H9 (cell line): ENCODE measurements at regions not wholly inside any gene's neighbourhood (a gene's known extent, or its start where the extent isn't known, plus 50 kb on each side); places are given as distances from the start of the nearest gene placed in this dataset.

Experiments used
- DNase-seq: peaks from one replicate; pipeline ENCODE4 v3.0.0-alpha.2; 2017
- H2AFZ ChIP-seq: one replicate; pipeline ENCODE4 v1.6.1; 2013; ENCODE audit warnings: mild to moderate bottlenecking, low read length, control low read depth, moderate library complexity
- H2AK5ac ChIP-seq: 2 replicates; pipeline ENCODE4 v1.6.1; 2013; ENCODE audit warnings: low read length, control low read depth, mixed read lengths; ENCODE audit not compliant: insufficient read length
- H2BK120ac ChIP-seq: one replicate; pipeline ENCODE4 v1.6.1; 2013; ENCODE audit warnings: low read depth, mild to moderate bottlenecking, low read length, control low read depth, inconsistent platforms; ENCODE audit not compliant: poor library complexity, severe bottlenecking
- H2BK12ac ChIP-seq: 2 replicates; pipeline ENCODE4 v1.6.1; 2013; ENCODE audit warnings: low read length, control low read depth, mixed read lengths, low read depth; ENCODE audit not compliant: insufficient read length
- H2BK15ac ChIP-seq: 2 replicates; pipeline ENCODE4 v1.6.1; 2013; ENCODE audit warnings: low read depth, low read length, control low read depth
- H2BK20ac ChIP-seq: one replicate; pipeline ENCODE4 v1.6.1; 2013; ENCODE audit warnings: low read depth, mild to moderate bottlenecking, low read length, control low read depth, inconsistent platforms; ENCODE audit not compliant: poor library complexity, severe bottlenecking
- H2BK5ac ChIP-seq: 2 replicates; pipeline ENCODE4 v1.6.1; 2013; ENCODE audit warnings: low read length, control low read depth, mixed read lengths; ENCODE audit not compliant: insufficient read length
- H3K14ac ChIP-seq: 2 replicates; pipeline ENCODE4 v1.6.1; 2013; ENCODE audit warnings: low read length, control low read depth; ENCODE audit not compliant: insufficient read depth
- H3K18ac ChIP-seq: 2 replicates; pipeline ENCODE4 v1.6.1; 2013; ENCODE audit warnings: low read depth, mild to moderate bottlenecking, mixed read lengths, low read length, control low read depth; ENCODE audit not compliant: insufficient read length
- H3K23ac ChIP-seq: 2 replicates; pipeline ENCODE4 v1.6.1; 2013; ENCODE audit warnings: low read length, control low read depth, mixed read lengths, low read depth; ENCODE audit not compliant: insufficient read length
- H3K23me2 ChIP-seq: 2 replicates; pipeline ENCODE4 v1.6.1; 2013; ENCODE audit warnings: low read depth, mild to moderate bottlenecking, mixed read lengths, low read length, control low read depth; ENCODE audit not compliant: insufficient read length, poor library complexity, severe bottlenecking
- H3K27ac ChIP-seq: 2 replicates; pipeline ENCODE4 v1.5.1; 2013; ENCODE audit warnings: low read length, control low read depth, mixed read lengths, low read depth; ENCODE audit not compliant: insufficient read length
- H3K27me3 ChIP-seq: 2 replicates; pipeline ENCODE4 v1.6.1; 2013; ENCODE audit warnings: low read length, control low read depth, inconsistent platforms; ENCODE audit not compliant: insufficient read depth
- H3K4ac ChIP-seq: 2 replicates; pipeline ENCODE4 v1.6.1; 2013; ENCODE audit warnings: low read depth, mild to moderate bottlenecking, control low read depth, inconsistent platforms, low read length, moderate library complexity
- H3K4me1 ChIP-seq: 2 replicates; pipeline ENCODE4 v1.6.1; 2013; ENCODE audit warnings: low read length, control low read depth, inconsistent platforms; ENCODE audit not compliant: insufficient read depth
- H3K4me2 ChIP-seq: 2 replicates; pipeline ENCODE4 v1.6.1; 2013; ENCODE audit warnings: low read length, control low read depth, mixed read lengths; ENCODE audit not compliant: insufficient read length, insufficient read depth
- H3K56ac ChIP-seq: 2 replicates; pipeline ENCODE4 v1.6.1; 2013; ENCODE audit warnings: low read depth, mild to moderate bottlenecking, mixed read lengths, low read length, control low read depth; ENCODE audit not compliant: insufficient read length
- H3K79me1 ChIP-seq: 2 replicates; pipeline ENCODE4 v1.6.1; 2013; ENCODE audit warnings: low read depth, mild to moderate bottlenecking, moderate library complexity, low read length, control low read depth, inconsistent platforms; ENCODE audit not compliant: insufficient read depth, poor library complexity, severe bottlenecking
- H3K79me2 ChIP-seq: 2 replicates; pipeline ENCODE4 v1.6.1; 2013; ENCODE audit warnings: low read length, control low read depth, inconsistent platforms; ENCODE audit not compliant: insufficient read depth
- H3K9ac ChIP-seq: 2 replicates; pipeline ENCODE4 v1.6.1; 2013; ENCODE audit warnings: low read length, control low read depth, mixed read lengths; ENCODE audit not compliant: insufficient read length; ENCODE audit errors: extremely low read depth
- H3K9me3 ChIP-seq: one replicate; pipeline ENCODE4 v1.6.1; 2013; ENCODE audit warnings: low read depth, low read length, inconsistent platforms; ENCODE audit not compliant: control insufficient read depth
- H3T11ph ChIP-seq: one replicate; pipeline ENCODE4 v1.6.1; 2013; ENCODE audit warnings: mild to moderate bottlenecking, low read length, control low read depth, inconsistent platforms
- H4K20me1 ChIP-seq: one replicate; pipeline ENCODE4 v1.6.1; 2013; ENCODE audit not compliant: control insufficient read depth, insufficient read length, insufficient read depth
- H4K5ac ChIP-seq: 2 replicates; pipeline ENCODE4 v1.6.1; 2013; ENCODE audit warnings: low read depth, mild to moderate bottlenecking, mixed read lengths, low read length, control low read depth; ENCODE audit not compliant: insufficient read length
- H4K8ac ChIP-seq: replicated peaks from 2 replicates; pipeline ENCODE4 v1.6.1; 2013; ENCODE audit warnings: low read length, control low read depth, mixed read lengths, low read depth; ENCODE audit not compliant: insufficient read length
- H4K91ac ChIP-seq: 2 replicates; pipeline ENCODE4 v1.6.1; 2013; ENCODE audit warnings: low read depth, mild to moderate bottlenecking, moderate library complexity, mixed read lengths, low read length, control low read depth; ENCODE audit not compliant: insufficient read length
- H3K27ac Mint-ChIP-seq, 3 experiments: 2 replicates in 2 of 3; 3 replicates in 1 of 3; pipeline ENCODE4 v1.8.0; 2020 to 2021; ENCODE audit warnings: mixed read lengths in 3 of 3, mild to moderate bottlenecking in 1 of 3, moderate library complexity in 1 of 3
- H3K27me3 Mint-ChIP-seq: 2 replicates; pipeline ENCODE4 v1.8.0; 2021; ENCODE audit warnings: low read depth, mild to moderate bottlenecking, moderate library complexity, mixed read lengths
- H3K36me3 Mint-ChIP-seq, 3 experiments: 2 replicates in 2 of 3; 3 replicates in 1 of 3; pipeline ENCODE4 v1.8.0; 2020 to 2021; ENCODE audit warnings: low read depth in 3 of 3, mixed read lengths in 3 of 3; ENCODE audit not compliant: insufficient read depth in 1 of 3
- H3K4me1 Mint-ChIP-seq, 2 experiments: 2 replicates each; pipeline ENCODE4 v1.8.0; 2020; ENCODE audit warnings: mixed read lengths in 2 of 2
- H3K4me3 Mint-ChIP-seq, 2 experiments: 2 replicates in 1 of 2; 3 replicates in 1 of 2; pipeline ENCODE4 v1.8.0; 2020 to 2021; ENCODE audit warnings: mild to moderate bottlenecking in 2 of 2, mixed read lengths in 2 of 2, moderate library complexity in 1 of 2
- H3K9me3 Mint-ChIP-seq, 2 experiments: 2 replicates in 1 of 2; 3 replicates in 1 of 2; pipeline ENCODE4 v1.8.0; 2020; ENCODE audit warnings: mild to moderate bottlenecking in 2 of 2, mixed read lengths in 2 of 2, moderate library complexity in 1 of 2
- CTCF ChIP-seq: fragments of 200-600 bp; sonication (generic); conservative IDR thresholded peaks from 3 replicates; pipeline ENCODE4 v1.8.0; 2021; ENCODE audit warnings: antibody characterized with exemption, mild to moderate bottlenecking

DNA sequence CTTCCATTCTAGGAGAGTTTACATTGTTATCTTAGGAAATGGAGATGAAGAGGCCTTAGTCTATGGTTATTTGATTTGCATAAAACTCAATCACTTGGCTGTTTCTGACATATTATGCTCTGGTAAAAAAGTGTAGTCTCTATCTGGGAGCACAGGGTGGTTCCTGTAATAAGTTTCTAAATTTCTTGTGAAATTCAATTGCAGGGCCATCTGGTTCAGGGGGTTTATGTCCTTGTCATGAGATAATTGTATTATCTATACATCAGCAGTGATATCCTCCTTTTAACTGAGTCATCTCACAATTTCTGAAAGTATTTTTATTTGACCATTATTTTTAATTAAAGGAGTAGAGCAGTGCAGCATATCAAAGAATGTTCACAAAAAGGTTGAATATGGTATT is 203.3 kb downstream of the MFSD1 start:
- Histone ChIP-seq H2BK20ac (no peak overlapping the region), H2BK120ac (no peak overlapping the region), H3K9ac (no peak overlapping the region), H2BK5ac (no peak overlapping the region), H3K23me2 (no peaks in the 10 kb centered on the region), H3K4me1 (no peaks in the 10 kb centered on the region), H4K91ac (no peak overlapping the region), H3T11ph (no peak overlapping the region), H3K23ac (no peak overlapping the region), H2BK15ac (no peak overlapping the region), H4K8ac (no peak overlapping the region), H3K9me3 (no peaks in the 10 kb centered on the region), H3K27ac (no peak overlapping the region), H2AFZ (no peak overlapping the region), H3K18ac (no peak overlapping the region), H3K27me3 (no peaks in the 10 kb centered on the region), H3K79me2 (no peaks in the 10 kb centered on the region), H4K5ac (no peak overlapping the region), H2AK5ac (no peak overlapping the region), H3K14ac (no peak overlapping the region), H4K20me1 (no peaks in the 10 kb centered on the region), H3K79me1 (no peaks in the 10 kb centered on the region), H3K4ac (no peak overlapping the region), H2BK12ac (no peak overlapping the region), H3K56ac (no peak overlapping the region), H3K4me2 (no peak overlapping the region)
- H3K4me1 Mint-ChIP-seq, result peaks cover 2% of the 10 kb centered on the region in 2 experiments; a peak in 2 of 4 replicates
- no peak overlapping the region for H3K4me3 Mint-ChIP-seq
- H3K36me3 Mint-ChIP-seq, result no peaks in the 10 kb centered on the region
- H3K27ac Mint-ChIP-seq, result no peak overlapping the region; a peak in 1 of 7 replicates
- H3K9me3 Mint-ChIP-seq, result no peaks in the 10 kb centered on the region
- H3K27me3 Mint-ChIP-seq, result no peaks in the 10 kb centered on the region; the same call in 1 of the 2 replicates
- TF ChIP-seq CTCF, result no peak
- no peak for DNase-seq
